Uterus (tissue), 3 donors: ENCODE measurements at regions not wholly inside any gene's neighbourhood (a gene's known extent, or its start where the extent isn't known, plus 50 kb on each side); places are given as distances from the start of the nearest gene placed in this dataset.

Experiments
- DNase-seq, 2 donors: peaks; one replicate each; pipeline ENCODE4 v3.0.0-alpha.2; 2019 to 2020
- H3K27ac ChIP-seq, 2 donors: fragments of 200-600 bp; sonication (generic); 1 replicate in 1 of 2; 2 replicates in 1 of 2; pipeline ENCODE4 v1.5.1; 2016 to 2018
- H3K27me3 ChIP-seq, 2 donors: fragments of 200-600 bp; sonication (generic); one replicate each; pipeline ENCODE4 v1.5.1; 2018 to 2019; ENCODE audit warnings: control low read depth in 1 of 2
- H3K36me3 ChIP-seq, 2 donors: fragments of 200-600 bp; sonication (generic); one replicate each; pipeline ENCODE4 v1.5.1; 2019; ENCODE audit warnings: control low read depth in 1 of 2
- H3K4me1 ChIP-seq, 2 donors: fragments of 200-600 bp; sonication (generic); one replicate each; pipeline ENCODE4 v1.5.1; 2018 to 2019; ENCODE audit warnings: control low read depth in 1 of 2
- H3K4me3 ChIP-seq, 2 donors: fragments of 200-600 bp; sonication (generic); 1 replicate in 1 of 2; 2 replicates in 1 of 2; pipeline ENCODE4 v1.5.1; 2018 to 2019; ENCODE audit warnings: mild to moderate bottlenecking in 1 of 2
- H3K9me3 ChIP-seq, 2 donors: fragments of 200-600 bp; sonication (generic); one replicate each; pipeline ENCODE4 v1.5.1; 2019; ENCODE audit warnings: control low read depth in 1 of 2
- POLR2A ChIP-seq, 2 donors: fragments of 450-650 bp; IDR thresholded peaks; one replicate each; pipeline ENCODE4 v1.6.1; 2016; ENCODE audit warnings: antibody characterized with exemption in 2 of 2, mild to moderate bottlenecking in 1 of 2, moderate library complexity in 1 of 2
- intact Hi-C: fragments of 100-400 bp; cut with DNase I; formaldehyde crosslinking; loops from one replicate; pipeline ENCODE4 v1.15.1; 2023; ENCODE audit warnings: low total_unique reads
- TF ChIP-seq, protein P1 (sequence below), 4 experiments: fragments of 200-600 bp in 2 of 4; fragments of 450-650 bp in 2 of 4; sonication (generic) in 2 of 4; IDR thresholded peaks; one replicate each; pipeline ENCODE4 v1.5.1; 2016 to 2019; ENCODE audit warnings: antibody characterized with exemption in 4 of 4, mild to moderate bottlenecking in 2 of 4, moderate library complexity in 1 of 4
- donor health status: DM: yes; HTN: yes; CAD: no.

DNA sequence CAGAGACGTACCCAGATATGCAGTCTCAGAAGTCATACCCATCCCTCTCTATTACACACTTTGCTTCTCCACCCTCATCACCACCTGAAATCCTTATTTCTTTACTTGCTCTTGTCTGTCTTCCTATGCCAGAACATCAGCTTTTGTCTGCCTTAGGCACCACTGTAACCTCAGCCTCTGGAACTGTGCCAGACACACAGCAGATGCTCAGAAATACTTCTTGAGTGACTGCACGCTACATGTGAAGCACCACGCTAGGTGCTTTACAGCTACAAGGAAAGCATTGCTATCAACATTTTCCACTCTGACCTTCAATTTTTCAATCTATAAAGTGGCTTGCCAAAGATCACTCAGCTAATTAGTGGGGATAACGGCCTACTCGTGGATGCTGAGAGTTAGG, 226.8 kb downstream of the CHD9NB start:
- H3K36me3 ChIP-seq = no peaks in the 10 kb centered on the region
- no peak overlapping the region for H3K4me3 ChIP-seq
- no peak for DNase-seq
- no peaks in the 10 kb centered on the region for H3K27me3 ChIP-seq
- H3K27ac ChIP-seq = no peak overlapping the region
- H3K9me3 ChIP-seq = no peaks in the 10 kb centered on the region
- H3K4me1 ChIP-seq = no peaks in the 10 kb centered on the region
- intact Hi-C loops = no loop called here
- TF ChIP-seq, protein P1, sequence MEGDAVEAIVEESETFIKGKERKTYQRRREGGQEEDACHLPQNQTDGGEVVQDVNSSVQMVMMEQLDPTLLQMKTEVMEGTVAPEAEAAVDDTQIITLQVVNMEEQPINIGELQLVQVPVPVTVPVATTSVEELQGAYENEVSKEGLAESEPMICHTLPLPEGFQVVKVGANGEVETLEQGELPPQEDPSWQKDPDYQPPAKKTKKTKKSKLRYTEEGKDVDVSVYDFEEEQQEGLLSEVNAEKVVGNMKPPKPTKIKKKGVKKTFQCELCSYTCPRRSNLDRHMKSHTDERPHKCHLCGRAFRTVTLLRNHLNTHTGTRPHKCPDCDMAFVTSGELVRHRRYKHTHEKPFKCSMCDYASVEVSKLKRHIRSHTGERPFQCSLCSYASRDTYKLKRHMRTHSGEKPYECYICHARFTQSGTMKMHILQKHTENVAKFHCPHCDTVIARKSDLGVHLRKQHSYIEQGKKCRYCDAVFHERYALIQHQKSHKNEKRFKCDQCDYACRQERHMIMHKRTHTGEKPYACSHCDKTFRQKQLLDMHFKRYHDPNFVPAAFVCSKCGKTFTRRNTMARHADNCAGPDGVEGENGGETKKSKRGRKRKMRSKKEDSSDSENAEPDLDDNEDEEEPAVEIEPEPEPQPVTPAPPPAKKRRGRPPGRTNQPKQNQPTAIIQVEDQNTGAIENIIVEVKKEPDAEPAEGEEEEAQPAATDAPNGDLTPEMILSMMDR (IDR thresholded peaks at IDR 0.05) = no peak
- TF ChIP-seq POLR2A (IDR thresholded peaks at IDR 0.05) = no peak

DNA sequence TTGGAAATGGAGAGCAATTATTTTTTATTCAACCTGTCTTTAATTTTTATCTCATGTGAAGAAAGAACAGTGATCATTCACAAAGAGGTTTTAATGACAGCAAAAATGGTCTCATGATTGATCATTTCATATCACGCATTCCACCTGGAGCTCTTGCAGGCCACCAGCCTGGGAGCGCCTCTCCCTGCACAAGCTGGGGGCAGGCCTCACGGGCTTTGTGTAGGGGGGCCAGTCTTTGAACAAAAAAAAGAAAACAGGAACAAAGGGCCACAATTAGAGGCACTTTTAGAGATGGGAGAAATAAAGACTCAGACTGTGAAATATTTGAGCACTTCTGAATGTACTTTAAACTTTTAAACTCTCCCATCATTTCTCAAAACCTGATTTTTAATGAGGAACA, 232.9 kb downstream of the CHD9NB start:
- no peaks in the 10 kb centered on the region for H3K36me3 ChIP-seq
- no peak for TF ChIP-seq POLR2A (IDR thresholded peaks at IDR 0.05)
- TF ChIP-seq, protein P1 (IDR thresholded peaks at IDR 0.05) = no peak
- intact Hi-C loops = no loop called here
- no peaks in the 10 kb centered on the region for H3K9me3 ChIP-seq
- H3K27me3 ChIP-seq = no peaks in the 10 kb centered on the region
- DNase-seq = no peak
- H3K27ac ChIP-seq = no peak overlapping the region
- no peaks in the 10 kb centered on the region for H3K4me1 ChIP-seq
- no peak overlapping the region for H3K4me3 ChIP-seq

DNA sequence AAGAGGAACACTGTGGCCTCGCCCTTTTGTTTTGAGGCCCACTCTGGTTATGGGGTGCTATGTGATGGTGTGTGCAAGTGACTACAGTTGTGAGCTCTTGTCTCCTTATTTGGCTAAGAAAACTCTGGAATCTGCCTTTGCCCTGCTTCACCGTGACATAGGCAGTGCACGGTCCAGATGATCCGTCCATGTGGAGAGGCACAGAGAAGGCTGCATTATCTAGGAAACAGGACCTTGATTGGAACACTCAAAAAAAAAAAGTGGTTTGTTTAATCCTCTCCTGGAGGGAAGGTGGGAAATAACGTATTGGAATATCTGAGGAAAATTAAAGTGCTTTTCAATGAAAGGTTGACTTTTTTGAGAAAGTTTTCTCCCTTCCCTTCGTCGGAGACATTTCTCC, 233.3 kb downstream of the CHD9NB start:
- Histone ChIP-seq H3K27ac (no peak overlapping the region), H3K4me3 (no peak overlapping the region), H3K9me3 (no peaks in the 10 kb centered on the region), H3K36me3 (no peaks in the 10 kb centered on the region), H3K4me1 (no peaks in the 10 kb centered on the region), H3K27me3 (no peaks in the 10 kb centered on the region)
- intact Hi-C loops = no loop called here
- DNase-seq = no peak
- no peak for TF ChIP-seq POLR2A (IDR thresholded peaks at IDR 0.05)
- TF ChIP-seq, protein P1 (IDR thresholded peaks at IDR 0.05) = no peak

DNA sequence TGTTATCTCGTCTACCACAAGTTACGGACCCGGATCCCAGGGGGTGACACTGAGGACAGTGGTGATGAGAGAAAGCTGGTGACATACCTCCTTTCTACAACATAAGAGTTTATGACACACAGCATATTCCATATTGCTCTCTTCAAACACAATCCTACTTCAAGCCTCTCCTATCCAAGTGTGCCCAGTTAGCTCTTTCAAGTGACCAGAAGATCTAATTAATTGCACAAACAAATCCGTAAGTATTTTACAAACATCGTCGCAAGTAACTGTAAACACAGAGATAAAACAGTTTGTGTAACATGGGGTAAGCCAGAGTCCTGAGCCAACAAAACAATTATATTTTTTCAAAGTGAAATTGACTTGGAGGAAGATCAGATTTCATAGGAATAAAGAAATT, 235.0 kb downstream of the CHD9NB start:
- no peak for TF ChIP-seq POLR2A (IDR thresholded peaks at IDR 0.05)
- TF ChIP-seq, protein P1 (IDR thresholded peaks at IDR 0.05) = no peak
- Histone ChIP-seq H3K9me3 (no peaks in the 10 kb centered on the region), H3K4me3 (no peak overlapping the region), H3K27me3 (no peaks in the 10 kb centered on the region), H3K36me3 (no peaks in the 10 kb centered on the region), H3K4me1 (no peaks in the 10 kb centered on the region), H3K27ac (no peak overlapping the region)
- intact Hi-C loops = no loop called here
- no peak for DNase-seq

DNA sequence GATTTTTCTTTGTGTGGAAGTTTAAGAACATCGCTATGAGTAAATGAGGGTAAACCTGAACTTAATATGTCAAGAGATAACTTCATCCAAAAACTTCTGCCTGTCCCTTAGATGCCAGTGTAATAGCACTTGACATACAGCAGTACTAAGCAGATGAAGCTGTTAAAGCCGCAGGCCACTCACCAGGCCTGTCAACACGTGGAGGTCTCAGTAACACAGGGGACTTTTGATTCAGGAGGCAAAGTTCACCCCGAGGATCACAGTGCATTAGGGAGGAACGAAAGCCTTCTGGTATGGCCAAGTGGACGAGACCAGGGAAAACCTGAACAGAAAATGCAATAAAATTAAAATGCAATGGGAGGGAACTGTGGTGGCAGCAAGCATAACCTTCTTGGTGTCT, 235.7 kb downstream of the CHD9NB start:
- no peaks in the 10 kb centered on the region for H3K27me3 ChIP-seq
- no peak overlapping the region for H3K27ac ChIP-seq
- no peak for DNase-seq
- H3K4me3 ChIP-seq = no peak overlapping the region
- intact Hi-C loops = no loop called here
- H3K9me3 ChIP-seq = no peaks in the 10 kb centered on the region
- H3K4me1 ChIP-seq = no peaks in the 10 kb centered on the region
- no peak for TF ChIP-seq POLR2A (IDR thresholded peaks at IDR 0.05)
- TF ChIP-seq, protein P1 (IDR thresholded peaks at IDR 0.05) = no peak
- no peaks in the 10 kb centered on the region for H3K36me3 ChIP-seq
